ENCODE measurements at regions not wholly inside any gene's neighbourhood (a gene's known extent, or its start where the extent isn't known, plus 50 kb on each side); places are given as distances from the start of the nearest gene placed in this dataset.

- no peak for DNase-seq
Measured at GRCh38 chr5:153101235-153102180, 389.0 kb upstream of the GRIA1 start.

GRCh38 chr5:153116916-153117315 is 373.6 kb upstream of the GRIA1 start:
- DNase-seq: no peak

- no peak for DNase-seq
Measured at GRCh38 chr5:153118018-153118417, 372.5 kb upstream of the GRIA1 start.

GRCh38 chr5:153122403-153122802 is 368.1 kb upstream of the GRIA1 start:
- DNase-seq: no peak

GRCh38 chr5:153130296-153130695 is 360.2 kb upstream of the GRIA1 start:
- no peak for DNase-seq

GRCh38 chr5:153135411-153135810 is 355.1 kb upstream of the GRIA1 start:
- no peak for DNase-seq

GRCh38 chr5:153136910-153137614 is 353.4 kb upstream of the GRIA1 start:
- DNase-seq: no peak

- DNase-seq: peak in 4 of 51 donors; percentile 1 to 2 (median 2)
Measured at GRCh38 chr5:153147891-153148623, 342.4 kb upstream of the GRIA1 start.

- DNase-seq: no peak
Measured at GRCh38 chr5:153148624-153148976, 341.9 kb upstream of the GRIA1 start.

- no peak for DNase-seq
Measured at GRCh38 chr5:153151558-153151957, 338.9 kb upstream of the GRIA1 start.

GRCh38 chr5:153153086-153153485 is 337.4 kb upstream of the GRIA1 start:
- no peak for DNase-seq

GRCh38 chr5:153157156-153157555 is 333.3 kb upstream of the GRIA1 start:
- no peak for DNase-seq

- DNase-seq: no peak
Measured at GRCh38 chr5:153158608-153159007, 331.9 kb upstream of the GRIA1 start.

GRCh38 chr5:153159616-153160015 is 330.9 kb upstream of the GRIA1 start:
- DNase-seq: no peak

GRCh38 chr5:153168241-153168640 is 322.2 kb upstream of the GRIA1 start:
- no peak for DNase-seq

- DNase-seq: no peak
Measured at GRCh38 chr5:153187503-153187902, 303.0 kb upstream of the GRIA1 start.

- DNase-seq: no peak
Measured at GRCh38 chr5:153206361-153206760, 284.1 kb upstream of the GRIA1 start.

GRCh38 chr5:153209016-153209415 is 281.5 kb upstream of the GRIA1 start:
- no peak for DNase-seq

GRCh38 chr5:153209687-153210086 is 280.8 kb upstream of the GRIA1 start:
- DNase-seq: no peak

GRCh38 chr5:153211076-153211475 is 279.4 kb upstream of the GRIA1 start:
- no peak for DNase-seq

GRCh38 chr5:153212471-153212870 is 278.0 kb upstream of the GRIA1 start:
- DNase-seq: no peak

GRCh38 chr5:153222936-153223335 is 267.5 kb upstream of the GRIA1 start:
- DNase-seq: no peak
